ENCODE measurements at regions not wholly inside any gene's neighbourhood (a gene's known extent, or its start where the extent isn't known, plus 50 kb on each side); places are given as distances from the start of the nearest gene placed in this dataset.

DNA sequence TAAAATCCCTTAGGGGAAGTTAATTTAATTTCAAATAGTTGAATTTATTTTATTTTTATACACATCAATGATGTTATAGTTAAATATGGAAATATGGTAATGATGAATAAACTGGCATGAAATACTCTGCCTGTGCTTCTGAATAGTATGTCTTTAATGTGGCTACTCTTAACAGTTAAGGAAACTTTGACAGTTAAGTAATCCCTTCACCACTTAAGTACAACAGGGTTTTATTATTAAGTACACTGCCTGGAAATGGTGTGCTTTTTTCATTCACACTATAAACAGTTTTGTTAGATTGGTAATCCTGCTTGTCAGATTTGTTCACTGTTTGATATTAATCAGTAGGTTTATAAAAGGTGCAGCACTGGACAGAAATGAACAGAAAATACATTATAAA, 412.0 kb upstream of the ZEB2 start:
- DNase-seq: no peak
- no peak overlapping the region for H3K27ac ChIP-seq
- intact Hi-C loops (cut with DNase I): no loop called here

GRCh38 chr2:144931480-144931879, 411.6 kb upstream of the ZEB2 start:
- no peak overlapping the region for H3K27ac ChIP-seq
- intact Hi-C loops (cut with DNase I): no loop called here
- DNase-seq: no peak
- H3K4me3 ChIP-seq (replicated peaks in 1 of 3): no peak overlapping the region
- no peaks in the 10 kb centered on the region for H3K27me3 ChIP-seq
- no peak for TF ChIP-seq POLR2A (IDR thresholded peaks at IDR 0.05)
- no peak for TF ChIP-seq CTCF (IDR thresholded peaks at IDR 0.05)
- H3K4me1 ChIP-seq: no peaks in the 10 kb centered on the region
- H3K36me3 ChIP-seq: no peaks in the 10 kb centered on the region
- no peaks in the 10 kb centered on the region for H3K9me3 ChIP-seq
- WGBS, 2 donors: 100% methylated on average over 1 of the region's 1 CpG

More for the DNA sequence above, 412.0 kb upstream of the ZEB2 start:
- TF ChIP-seq CTCF (IDR thresholded peaks at IDR 0.05): no peak
- no peak for TF ChIP-seq POLR2A (IDR thresholded peaks at IDR 0.05)
- H3K4me3 ChIP-seq (replicated peaks in 1 of 3): no peak overlapping the region
- H3K4me1 ChIP-seq: no peaks in the 10 kb centered on the region
- H3K9me3 ChIP-seq: no peaks in the 10 kb centered on the region
- H3K27me3 ChIP-seq: no peaks in the 10 kb centered on the region
- no peaks in the 10 kb centered on the region for H3K36me3 ChIP-seq

GRCh38 chr2:144927429-144927828, 407.5 kb upstream of the ZEB2 start:
- H3K4me1 ChIP-seq: no peaks in the 10 kb centered on the region
- H3K27me3 ChIP-seq: no peaks in the 10 kb centered on the region
- H3K4me3 ChIP-seq (replicated peaks in 1 of 3): no peak overlapping the region
- no peaks in the 10 kb centered on the region for H3K36me3 ChIP-seq
- no peak for TF ChIP-seq POLR2A (IDR thresholded peaks at IDR 0.05)
- intact Hi-C loops (cut with DNase I): no loop called here
- 91 to 96% methylated on average over 1 of the region's 1 CpG for WGBS, 2 donors
- no peak overlapping the region for H3K27ac ChIP-seq
- no peak for DNase-seq
- H3K9me3 ChIP-seq: no peaks in the 10 kb centered on the region

DNA sequence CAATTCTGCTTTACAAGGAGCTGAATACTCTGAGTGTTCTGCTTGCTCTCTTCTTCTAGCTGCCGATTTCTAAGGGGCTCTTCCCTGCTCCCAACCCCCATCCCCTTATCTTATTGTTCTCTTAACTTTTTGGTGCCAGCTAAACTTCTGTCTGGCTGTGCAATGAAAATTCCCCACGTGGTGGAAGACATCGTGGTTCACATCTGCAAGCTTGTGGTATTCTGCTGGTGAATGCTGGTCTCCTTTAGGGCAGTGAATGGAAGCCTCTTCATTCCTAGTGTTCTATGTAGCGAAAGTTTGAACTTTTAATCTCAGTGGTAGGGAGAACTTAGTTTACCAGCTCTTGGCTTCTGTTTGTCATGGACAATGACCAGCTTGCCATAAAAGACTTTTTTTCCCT, 406.0 kb upstream of the ZEB2 start:
- Histone ChIP-seq H3K36me3 (no peaks in the 10 kb centered on the region), H3K27ac (no peak overlapping the region), H3K4me3 (replicated peaks in 1 of 3) (no peak overlapping the region), H3K4me1 (no peaks in the 10 kb centered on the region), H3K9me3 (no peaks in the 10 kb centered on the region), H3K27me3 (no peaks in the 10 kb centered on the region)
- DNase-seq: no peak
- 66 to 73% methylated on average over 4 of the region's 4 CpGs for WGBS, 2 donors
- no peak for TF ChIP-seq POLR2A (IDR thresholded peaks at IDR 0.05)
- no peak for TF ChIP-seq CTCF (IDR thresholded peaks at IDR 0.05)
- intact Hi-C loops (cut with DNase I): no loop called here

- no peak for DNase-seq
- Histone ChIP-seq H3K4me3 (replicated peaks in 1 of 3) (no peak overlapping the region), H3K27me3 (no peaks in the 10 kb centered on the region), H3K9me3 (no peaks in the 10 kb centered on the region), H3K27ac (no peak overlapping the region), H3K36me3 (no peaks in the 10 kb centered on the region), H3K4me1 (no peaks in the 10 kb centered on the region)
- TF ChIP-seq CTCF (IDR thresholded peaks at IDR 0.05) (no peak), POLR2A (IDR thresholded peaks at IDR 0.05) (no peak)
- intact Hi-C loops (cut with DNase I): no loop called here
These were observed 404.9 kb upstream of the ZEB2 start for GRCh38 chr2:144924827-144925226.

GRCh38 chr2:144922519-144922918, 402.6 kb upstream of the ZEB2 start:
- Histone ChIP-seq H3K27me3 (no peaks in the 10 kb centered on the region), H3K4me3 (replicated peaks in 1 of 3) (no peak overlapping the region), H3K27ac (no peak overlapping the region), H3K4me1 (no peaks in the 10 kb centered on the region), H3K36me3 (no peaks in the 10 kb centered on the region), H3K9me3 (no peaks in the 10 kb centered on the region)
- DNase-seq: no peak
- whole genome bisulfite sequencing, 2 donors: 72 to 82% methylated on average over 2 of the region's 2 CpGs
- TF ChIP-seq POLR2A (IDR thresholded peaks at IDR 0.05) (no peak), CTCF (IDR thresholded peaks at IDR 0.05) (no peak)
- intact Hi-C loops (cut with DNase I): no loop called here
